ENCODE measurements at regions not wholly inside any gene's neighbourhood (a gene's known extent, or its start where the extent isn't known, plus 50 kb on each side); places are given as distances from the start of the nearest gene placed in this dataset.

DNA sequence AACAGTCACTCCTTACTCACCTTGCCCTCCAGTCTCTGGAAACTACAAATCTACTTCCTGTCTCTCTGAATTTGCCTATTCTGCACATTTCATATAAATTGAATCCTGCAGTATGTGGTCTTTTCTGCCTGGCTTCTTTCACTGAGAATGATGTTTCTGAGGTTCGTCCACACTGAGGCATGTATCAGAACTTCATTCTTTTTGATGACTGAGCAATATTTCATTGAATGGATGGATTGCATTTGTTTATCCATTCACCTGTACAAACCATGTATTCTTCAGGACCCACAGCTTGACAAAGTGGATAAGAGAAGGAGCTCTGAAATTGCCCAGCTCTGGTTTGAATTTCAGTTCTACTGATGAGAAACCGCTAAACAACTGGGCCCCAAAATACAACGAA lies 118.9 kb upstream of the ARRDC4 start:
- TF ChIP-seq EZH2 (IDR thresholded peaks at IDR 0.05; ENCODE audit: insufficient read depth, poor library complexity, severe bottlenecking): no peak
- TF ChIP-seq EZH2phosphoT487 (IDR thresholded peaks at IDR 0.05; ENCODE audit: insufficient read depth, low read depth): no peak

Measured in GM23248 (cell line).